Upper lobe of left lung (tissue), 4 donors: ENCODE measurements at regions not wholly inside any gene's neighbourhood (a gene's known extent, or its start where the extent isn't known, plus 50 kb on each side); places are given as distances from the start of the nearest gene placed in this dataset.

ENCODE experiments used
- POLR2AphosphoS5 ChIP-seq, 2 donors: sonication (generic); formaldehyde crosslinking; IDR thresholded peaks; one replicate each; pipeline ENCODE4 v1.5.1; 2017; ENCODE audit warnings: antibody characterized with exemption in 2 of 2
- TF ChIP-seq, protein P1 (sequence below), 6 experiments: fragments of 450-650 bp in 4 of 6; fragments of 200-600 bp in 2 of 6; sonication (generic) in 2 of 6; IDR thresholded peaks; one replicate each; pipeline ENCODE4 v1.5.1; 2016 to 2019; ENCODE audit warnings: antibody characterized with exemption in 6 of 6

DNA sequence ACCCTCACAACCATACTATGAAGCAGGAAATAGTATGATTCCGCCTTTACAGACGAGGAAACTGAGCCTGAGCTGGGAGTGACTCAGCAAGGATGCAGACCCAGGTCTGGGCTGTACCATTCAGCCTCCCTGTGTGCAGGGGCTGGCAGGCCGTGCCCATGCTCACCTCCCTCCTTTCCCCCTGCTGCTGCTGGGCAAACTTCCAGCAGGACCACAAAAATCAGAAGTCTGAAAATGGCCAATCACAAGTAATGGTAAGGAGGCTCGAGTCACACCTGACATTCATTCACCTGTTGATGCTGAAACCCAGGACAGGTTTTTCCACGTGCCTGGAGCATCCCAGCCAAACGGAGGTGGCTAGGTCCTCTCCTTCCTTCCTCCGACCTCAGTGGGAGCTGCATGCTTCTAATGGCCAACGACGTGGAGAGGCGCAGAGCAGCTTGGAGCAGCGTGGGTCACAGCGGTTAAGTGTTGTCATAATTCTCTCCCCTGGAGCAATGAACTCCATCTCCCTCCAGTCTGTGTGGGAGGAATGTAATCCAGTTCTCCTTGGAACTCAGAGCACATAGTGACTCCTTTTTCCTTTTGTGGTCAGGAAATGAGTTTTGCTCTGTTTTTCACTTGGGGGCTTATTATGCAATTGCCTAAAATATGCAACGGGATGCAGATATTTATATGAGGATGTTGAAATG, 371.7 kb downstream of the BCOR start:
- no peak for TF ChIP-seq POLR2AphosphoS5 (IDR thresholded peaks at IDR 0.05)
- TF ChIP-seq, protein P1, sequence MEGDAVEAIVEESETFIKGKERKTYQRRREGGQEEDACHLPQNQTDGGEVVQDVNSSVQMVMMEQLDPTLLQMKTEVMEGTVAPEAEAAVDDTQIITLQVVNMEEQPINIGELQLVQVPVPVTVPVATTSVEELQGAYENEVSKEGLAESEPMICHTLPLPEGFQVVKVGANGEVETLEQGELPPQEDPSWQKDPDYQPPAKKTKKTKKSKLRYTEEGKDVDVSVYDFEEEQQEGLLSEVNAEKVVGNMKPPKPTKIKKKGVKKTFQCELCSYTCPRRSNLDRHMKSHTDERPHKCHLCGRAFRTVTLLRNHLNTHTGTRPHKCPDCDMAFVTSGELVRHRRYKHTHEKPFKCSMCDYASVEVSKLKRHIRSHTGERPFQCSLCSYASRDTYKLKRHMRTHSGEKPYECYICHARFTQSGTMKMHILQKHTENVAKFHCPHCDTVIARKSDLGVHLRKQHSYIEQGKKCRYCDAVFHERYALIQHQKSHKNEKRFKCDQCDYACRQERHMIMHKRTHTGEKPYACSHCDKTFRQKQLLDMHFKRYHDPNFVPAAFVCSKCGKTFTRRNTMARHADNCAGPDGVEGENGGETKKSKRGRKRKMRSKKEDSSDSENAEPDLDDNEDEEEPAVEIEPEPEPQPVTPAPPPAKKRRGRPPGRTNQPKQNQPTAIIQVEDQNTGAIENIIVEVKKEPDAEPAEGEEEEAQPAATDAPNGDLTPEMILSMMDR (IDR thresholded peaks at IDR 0.05) = no peak
